ENCODE measurements at regions not wholly inside any gene's neighbourhood (a gene's known extent, or its start where the extent isn't known, plus 50 kb on each side); places are given as distances from the start of the nearest gene placed in this dataset.
"Not testable (repeated sequence)": the region's sequence is repeated elsewhere in the genome, so short reads cannot be mapped to it uniquely, and the experiment has no call there.

DNA sequence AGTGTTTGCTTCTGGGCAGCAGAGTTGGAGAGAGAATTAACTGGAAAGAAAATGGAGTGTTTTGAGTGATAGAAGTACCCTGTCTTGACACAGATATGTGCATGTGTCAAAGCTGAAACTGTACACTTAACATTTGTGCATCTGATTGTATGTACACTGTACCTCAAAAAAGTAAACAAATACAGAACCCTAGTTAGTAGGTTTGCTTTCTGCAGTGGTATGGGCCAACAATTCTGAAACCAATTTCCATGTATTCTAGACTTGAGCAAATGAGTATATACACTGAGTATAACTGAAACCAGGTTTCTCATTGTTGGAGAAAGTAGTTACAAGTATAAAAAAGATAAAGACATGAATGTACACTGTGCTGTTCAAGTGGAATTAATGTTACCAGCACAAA is 52.4 kb downstream of the ELAPOR2 start:
- H3K4me1 Mint-ChIP-seq, result peaks cover 2% of the 10 kb centered on the region

GRCh38 chr7:87004956-87005355 is 54.5 kb downstream of the ELAPOR2 start:
- Mint-ChIP-seq H3K27me3 (peaks cover 2% of the 10 kb centered on the region), H3K4me1 (peaks cover 4% of the 10 kb centered on the region), H3K4me3 (no peak overlapping the region), H3K36me3 (peaks cover 2% of the 10 kb centered on the region), H3K27ac (no peak overlapping the region), H3K9me3 (peaks cover 2% of the 10 kb centered on the region)
- ATAC-seq (ENCODE audit: low read depth) (no peak), DNase-seq (ENCODE audit: low spot score in 2 of 2) (no peak)

More for the DNA sequence above, 52.4 kb downstream of the ELAPOR2 start:
- ATAC-seq (ENCODE audit: low read depth) (no peak), DNase-seq (ENCODE audit: low spot score in 2 of 2) (no peak)
- no peak overlapping the region for H3K27ac Mint-ChIP-seq
- peaks cover 2% of the 10 kb centered on the region for H3K36me3 Mint-ChIP-seq
- H3K4me3 Mint-ChIP-seq, result no peak overlapping the region
- H3K9me3 Mint-ChIP-seq, result peaks cover 2% of the 10 kb centered on the region
- peaks cover 2% of the 10 kb centered on the region for H3K27me3 Mint-ChIP-seq

DNA sequence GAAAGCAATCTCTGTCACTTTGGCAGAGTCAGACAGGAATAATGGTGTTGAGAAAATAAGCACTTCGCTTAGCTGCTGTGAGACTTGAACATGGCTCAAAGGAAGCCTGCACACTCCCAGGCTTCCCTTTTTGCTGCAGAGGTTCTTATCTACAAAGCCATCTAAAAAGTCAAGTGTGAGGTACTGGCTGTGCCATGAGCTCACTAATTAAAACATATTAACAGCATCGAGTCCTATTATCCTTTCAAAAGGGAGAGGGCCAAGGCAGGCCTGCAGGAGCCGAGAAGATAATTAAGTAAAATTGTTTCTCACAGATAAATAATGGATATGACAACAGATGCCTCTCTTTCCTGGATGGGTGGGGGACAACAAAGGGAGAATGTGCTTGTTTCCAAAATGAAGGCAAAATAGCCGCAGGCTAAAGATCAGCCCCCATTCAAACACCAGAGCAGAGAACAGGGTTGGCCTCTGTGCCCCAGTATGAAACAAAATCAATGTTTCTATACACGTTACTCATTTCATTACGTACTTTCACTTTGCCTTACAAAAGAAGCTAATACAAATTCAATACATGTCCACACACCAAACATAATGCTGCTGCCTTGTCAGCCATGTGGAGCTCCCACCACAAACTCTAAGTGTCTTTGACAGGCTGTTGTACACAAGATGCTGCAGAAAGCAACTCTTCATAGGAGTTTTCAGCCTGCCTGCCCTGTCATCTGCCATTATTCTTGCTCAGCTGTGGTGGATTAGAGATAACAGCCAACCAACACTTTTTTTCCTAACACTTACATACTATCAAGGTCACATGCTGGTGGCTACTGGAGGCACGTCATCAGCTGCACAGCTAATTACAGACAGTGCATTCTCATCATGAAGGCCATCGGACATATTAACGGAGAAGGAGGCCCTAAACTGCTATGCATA is 55.3 kb downstream of the ELAPOR2 start:
- H3K4me3 Mint-ChIP-seq, result no peak overlapping the region

DNA sequence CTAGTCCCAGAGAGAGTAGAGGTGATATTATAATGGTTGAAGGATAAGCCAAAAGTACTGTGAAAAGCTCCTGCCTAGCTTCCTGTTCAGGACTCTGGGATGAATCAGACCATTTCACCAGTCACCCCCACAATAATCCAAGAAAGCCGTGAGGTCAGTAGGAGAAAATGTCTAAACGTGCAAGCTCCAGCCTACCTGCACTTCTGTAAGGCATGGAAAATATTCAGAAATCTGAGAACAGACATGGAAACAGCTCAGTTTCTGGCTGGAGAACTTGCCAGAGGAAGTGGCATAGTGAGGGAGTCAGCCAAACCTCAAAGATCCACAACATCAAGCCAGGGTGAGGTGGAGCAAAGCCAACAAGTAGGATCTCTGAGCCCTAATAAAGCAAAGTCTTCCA is 58.2 kb downstream of the ELAPOR2 start:
- H3K27ac Mint-ChIP-seq, result no peak overlapping the region
- no peak overlapping the region for H3K4me3 Mint-ChIP-seq
- H3K36me3 Mint-ChIP-seq, result peaks cover 2% of the 10 kb centered on the region
- H3K4me1 Mint-ChIP-seq, result peaks cover 5% of the 10 kb centered on the region
- DNase-seq (ENCODE audit: low spot score in 2 of 2), result no peak
- H3K27me3 Mint-ChIP-seq, result peaks cover 3% of the 10 kb centered on the region
- peaks cover 2% of the 10 kb centered on the region for H3K9me3 Mint-ChIP-seq
- no peak for ATAC-seq (ENCODE audit: low read depth)

More for the DNA sequence above, 55.3 kb downstream of the ELAPOR2 start:
- H3K27me3 Mint-ChIP-seq, result peaks cover 2% of the 10 kb centered on the region
- DNase-seq (ENCODE audit: low spot score in 2 of 2) (no peak), ATAC-seq (ENCODE audit: low read depth) (no peak)
- H3K27ac Mint-ChIP-seq, result no peak overlapping the region
- peaks cover 2% of the 10 kb centered on the region for H3K36me3 Mint-ChIP-seq
- peaks cover 2% of the 10 kb centered on the region for H3K9me3 Mint-ChIP-seq
- H3K4me1 Mint-ChIP-seq, result peaks cover 4% of the 10 kb centered on the region

DNA sequence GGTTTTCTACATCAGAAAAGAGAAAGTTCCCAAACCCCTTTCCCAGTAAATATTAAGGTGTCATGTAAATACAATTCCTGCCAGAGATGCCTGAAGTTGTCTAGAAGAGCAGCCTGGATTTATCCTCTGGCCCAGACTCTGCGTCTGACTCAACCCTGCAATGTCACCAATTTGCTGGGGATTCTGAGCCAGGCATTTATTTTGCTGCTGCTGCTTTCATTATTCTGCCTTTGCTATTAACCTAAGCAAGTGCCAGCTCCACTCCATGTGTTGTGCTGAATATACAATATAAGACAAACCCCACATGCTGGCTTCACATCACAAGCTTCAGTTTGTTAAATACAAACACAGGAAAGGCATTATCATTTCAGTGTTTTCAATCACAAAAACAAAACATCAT is 59.1 kb downstream of the ELAPOR2 start:
- no peak overlapping the region for H3K27ac Mint-ChIP-seq
- peaks cover 2% of the 10 kb centered on the region for H3K36me3 Mint-ChIP-seq
- H3K4me1 Mint-ChIP-seq, result peaks cover 8% of the 10 kb centered on the region
- peaks cover 2% of the 10 kb centered on the region for H3K9me3 Mint-ChIP-seq
- no peak for DNase-seq (ENCODE audit: low spot score in 2 of 2)
- peaks cover 5% of the 10 kb centered on the region for H3K27me3 Mint-ChIP-seq
- H3K4me3 Mint-ChIP-seq, result no peak overlapping the region
- ATAC-seq (ENCODE audit: low read depth), result no peak

GRCh38 chr7:86999750-87000149 is 59.7 kb downstream of the ELAPOR2 start:
- Mint-ChIP-seq H3K27ac (no peak overlapping the region), H3K27me3 (peaks cover 5% of the 10 kb centered on the region), H3K4me1 (peaks cover 8% of the 10 kb centered on the region), H3K36me3 (peaks cover 2% of the 10 kb centered on the region), H3K4me3 (no peak overlapping the region), H3K9me3 (peaks cover 2% of the 10 kb centered on the region)
- DNase-seq (ENCODE audit: low spot score in 2 of 2) (no peak), ATAC-seq (ENCODE audit: low read depth) (no peak)

DNA sequence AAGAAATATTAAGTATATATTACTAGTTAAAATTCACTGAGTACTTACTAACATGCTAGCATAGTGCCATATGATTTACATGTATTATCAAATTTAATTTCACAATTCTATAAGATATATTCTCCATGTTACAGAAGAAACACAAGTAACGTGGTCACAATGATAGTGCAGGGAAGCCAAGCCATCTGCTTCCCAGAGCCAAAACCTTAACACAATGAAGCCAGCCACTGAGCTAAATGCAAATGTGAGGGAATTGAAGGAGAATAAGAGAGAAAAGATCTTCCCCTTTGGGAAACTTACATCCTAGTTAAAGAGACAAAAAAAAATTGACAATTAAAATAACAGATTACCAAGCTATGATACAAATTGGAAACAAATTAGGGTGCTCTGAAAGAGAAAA is 63.6 kb downstream of the ELAPOR2 start:
- no peak for DNase-seq (ENCODE audit: low spot score in 2 of 2)
- Mint-ChIP-seq H3K36me3 (no peaks in the 10 kb centered on the region), H3K9me3 (no peaks in the 10 kb centered on the region)

DNA sequence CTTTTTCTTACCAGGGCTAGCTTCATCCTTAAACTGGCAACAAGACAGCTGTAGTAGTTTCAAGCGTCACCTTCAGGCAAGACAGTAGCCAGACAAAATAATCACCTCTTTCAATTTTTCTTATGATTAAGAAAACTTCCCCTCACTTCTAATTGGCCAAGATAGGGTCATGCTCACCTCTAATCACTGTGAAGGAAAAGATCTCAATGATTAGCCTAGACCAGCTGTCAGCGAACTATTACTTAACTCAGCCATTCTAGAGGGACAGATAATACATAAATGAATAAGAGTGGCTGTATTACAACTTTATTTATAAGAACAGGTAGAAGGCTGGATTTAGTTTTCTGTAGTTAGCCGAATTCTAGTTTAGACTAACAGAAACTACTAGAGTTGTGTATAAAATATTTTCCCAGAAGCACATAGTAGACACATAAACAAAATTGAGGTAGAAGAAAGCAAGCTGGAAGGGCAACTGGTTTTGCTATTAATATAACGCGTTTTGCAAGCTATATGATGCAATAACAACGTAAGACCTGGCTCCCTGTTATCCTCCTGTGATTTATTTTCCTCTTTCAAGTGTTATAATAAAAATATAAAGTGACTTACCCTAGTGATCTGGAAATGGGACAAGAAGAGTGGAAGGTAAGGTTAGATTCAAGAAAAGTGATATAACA is 64.3 kb downstream of the ELAPOR2 start:
- H3K36me3 Mint-ChIP-seq, result no peaks in the 10 kb centered on the region
- DNase-seq (ENCODE audit: low spot score in 2 of 2), result no peak
- H3K4me3 Mint-ChIP-seq, result no peak overlapping the region
- H3K9me3 Mint-ChIP-seq, result no peaks in the 10 kb centered on the region
- H3K4me1 Mint-ChIP-seq, result peaks cover 6% of the 10 kb centered on the region
- H3K27me3 Mint-ChIP-seq, result peaks cover 4% of the 10 kb centered on the region
- no peak for ATAC-seq (ENCODE audit: low read depth)
- no peak overlapping the region for H3K27ac Mint-ChIP-seq

More for the DNA sequence above, 63.6 kb downstream of the ELAPOR2 start:
- Mint-ChIP-seq H3K4me1 (peaks cover 6% of the 10 kb centered on the region), H3K27ac (no peak overlapping the region), H3K4me3 (no peak overlapping the region), H3K27me3 (peaks cover 4% of the 10 kb centered on the region)
- ATAC-seq (ENCODE audit: low read depth), result no peak

GRCh38 chr7:86991771-86992191 is 67.7 kb downstream of the ELAPOR2 start:
- Mint-ChIP-seq H3K27ac (no peak overlapping the region), H3K27me3 (peaks cover 4% of the 10 kb centered on the region), H3K4me3 (no peak overlapping the region), H3K4me1 (peaks cover 6% of the 10 kb centered on the region), H3K9me3 (peaks cover 4% of the 10 kb centered on the region), H3K36me3 (peaks cover 4% of the 10 kb centered on the region)
- ATAC-seq (ENCODE audit: low read depth) (no peak), DNase-seq (ENCODE audit: low spot score in 2 of 2) (no peak)

- peaks cover 4% of the 10 kb centered on the region for H3K9me3 Mint-ChIP-seq
- H3K27me3 Mint-ChIP-seq, result peaks cover 2% of the 10 kb centered on the region
- ATAC-seq (ENCODE audit: low read depth) (no peak), DNase-seq (ENCODE audit: low spot score in 2 of 2) (no peak)
- peak overlapping the region; percentile 60 for H3K27ac Mint-ChIP-seq
- peaks cover 6% of the 10 kb centered on the region for H3K4me1 Mint-ChIP-seq
- no peak overlapping the region for H3K4me3 Mint-ChIP-seq
- peaks cover 4% of the 10 kb centered on the region for H3K36me3 Mint-ChIP-seq
Observed at GRCh38 chr7:86991093-86991769, 68.2 kb downstream of the ELAPOR2 start.

GRCh38 chr7:86989407-86989806 is 70.0 kb downstream of the ELAPOR2 start:
- H3K4me1 Mint-ChIP-seq, result peaks cover 3% of the 10 kb centered on the region
- ATAC-seq (ENCODE audit: low read depth) (no peak), DNase-seq (ENCODE audit: low spot score in 2 of 2) (no peak)
- no peaks in the 10 kb centered on the region for H3K27me3 Mint-ChIP-seq
- H3K36me3 Mint-ChIP-seq, result peaks cover 10% of the 10 kb centered on the region
- H3K4me3 Mint-ChIP-seq, result no peak overlapping the region
- peaks cover 9% of the 10 kb centered on the region for H3K9me3 Mint-ChIP-seq
- H3K27ac Mint-ChIP-seq, result no peak overlapping the region

GRCh38 chr7:86987834-86988233 is 71.6 kb downstream of the ELAPOR2 start:
- not testable (repeated sequence) for ATAC-seq (ENCODE audit: low read depth); H3K4me3 Mint-ChIP-seq; H3K27ac Mint-ChIP-seq; DNase-seq (ENCODE audit: low spot score in 2 of 2); H3K4me1 Mint-ChIP-seq; H3K27me3 Mint-ChIP-seq
- peaks cover 14% of the 10 kb centered on the region for H3K9me3 Mint-ChIP-seq
- H3K36me3 Mint-ChIP-seq, result peaks cover 18% of the 10 kb centered on the region

GRCh38 chr7:86987358-86987757 is 72.1 kb downstream of the ELAPOR2 start:
- DNase-seq (ENCODE audit: low spot score in 2 of 2); H3K27ac Mint-ChIP-seq; ATAC-seq (ENCODE audit: low read depth); H3K4me1 Mint-ChIP-seq; H3K4me3 Mint-ChIP-seq; H3K27me3 Mint-ChIP-seq: not testable (repeated sequence)
- H3K36me3 Mint-ChIP-seq, result peaks cover 21% of the 10 kb centered on the region
- H3K9me3 Mint-ChIP-seq, result peaks cover 16% of the 10 kb centered on the region

DNA sequence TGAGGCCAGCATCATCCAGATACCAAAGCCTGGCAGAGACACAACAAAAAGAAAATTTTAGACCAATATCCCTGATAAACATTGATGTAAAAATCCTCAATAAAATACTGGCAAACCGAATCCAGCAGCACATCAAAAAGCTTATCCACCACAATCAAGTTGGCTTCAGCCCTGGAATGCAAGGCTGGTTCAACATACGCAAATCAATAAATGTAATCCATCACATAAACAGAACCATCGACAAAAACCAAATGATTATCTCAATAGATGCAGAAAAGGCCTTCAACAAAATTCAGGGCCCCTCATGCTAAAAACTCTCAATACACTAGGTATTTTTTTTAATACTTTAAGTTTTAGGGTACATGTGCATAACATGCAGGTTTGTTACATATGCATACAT is 74.1 kb downstream of the ELAPOR2 start:
- not testable (repeated sequence) for H3K27ac Mint-ChIP-seq; H3K4me1 Mint-ChIP-seq; ATAC-seq (ENCODE audit: low read depth); H3K27me3 Mint-ChIP-seq; DNase-seq (ENCODE audit: low spot score in 2 of 2); H3K4me3 Mint-ChIP-seq
- Mint-ChIP-seq H3K9me3 (peaks cover 16% of the 10 kb centered on the region), H3K36me3 (peaks cover 21% of the 10 kb centered on the region)

Measured in memory B cell (primary cell).